Stimulated activated CD8-positive, alpha-beta memory T cell treated with anti-CD3 and anti-CD28 coated beads, Interleukin-15, amount 100 ng/mL, for 24 hours (primary cell): ENCODE measurements at regions not wholly inside any gene's neighbourhood (a gene's known extent, or its start where the extent isn't known, plus 50 kb on each side); places are given as distances from the start of the nearest gene placed in this dataset.

Experiments used
- DNase-seq: peaks from one replicate; pipeline ENCODE4 v3.0.0-alpha.2; 2020; ENCODE audit warnings: low read depth

GRCh38 chr9:135340726-135341475 is 138.7 kb upstream of the PPP1R26 start:
- DNase-seq, result no peak

- no peak for DNase-seq
Measured at GRCh38 chr9:135341612-135342169, 137.9 kb upstream of the PPP1R26 start.

GRCh38 chr9:135342206-135343130 is 137.1 kb upstream of the PPP1R26 start:
- no peak for DNase-seq

GRCh38 chr9:135343136-135343535 is 136.4 kb upstream of the PPP1R26 start:
- DNase-seq, result no peak

- DNase-seq, result peak; percentile 38
Measured at GRCh38 chr9:135343837-135344522, 135.6 kb upstream of the PPP1R26 start.

- DNase-seq, result no peak
Measured at GRCh38 chr9:135344523-135344901, 135.1 kb upstream of the PPP1R26 start.

- DNase-seq, result no peak
Measured at GRCh38 chr9:135344915-135345500, 134.6 kb upstream of the PPP1R26 start.

GRCh38 chr9:135345775-135346433 is 133.7 kb upstream of the PPP1R26 start:
- no peak for DNase-seq

GRCh38 chr9:135346438-135347050 is 133.0 kb upstream of the PPP1R26 start:
- no peak for DNase-seq

GRCh38 chr9:135347461-135347860 is 132.1 kb upstream of the PPP1R26 start:
- no peak for DNase-seq

GRCh38 chr9:135348076-135348787 is 131.3 kb upstream of the PPP1R26 start:
- DNase-seq, result no peak

GRCh38 chr9:135348788-135349150 is 130.8 kb upstream of the PPP1R26 start:
- no peak for DNase-seq

GRCh38 chr9:135349212-135350002 is 130.2 kb upstream of the PPP1R26 start:
- no peak for DNase-seq

- DNase-seq, result no peak
Measured at GRCh38 chr9:135350003-135350315, 129.6 kb upstream of the PPP1R26 start.

GRCh38 chr9:135353935-135354334 is 125.6 kb upstream of the PPP1R26 start:
- no peak for DNase-seq

GRCh38 chr9:135355521-135356011 is 124.0 kb upstream of the PPP1R26 start:
- no peak for DNase-seq

- no peak for DNase-seq
Measured at GRCh38 chr9:135356021-135356420, 123.6 kb upstream of the PPP1R26 start.

GRCh38 chr9:135356796-135357195 is 122.8 kb upstream of the PPP1R26 start:
- no peak for DNase-seq

GRCh38 chr9:135357863-135358551 is 121.6 kb upstream of the PPP1R26 start:
- no peak for DNase-seq
